Stomach (tissue), 8 donors: ENCODE measurements at regions not wholly inside any gene's neighbourhood (a gene's known extent, or its start where the extent isn't known, plus 50 kb on each side); places are given as distances from the start of the nearest gene placed in this dataset.

ENCODE experiments used
- DNase-seq, 2 donors: peaks; one replicate each; pipeline versions ENCODE4 v3.0.0 to v3.0.0-alpha.2; 2013 to 2019
- H3K27ac ChIP-seq, 5 donors: fragments of 200-600 bp in 4 of 5; sonication (generic) in 4 of 5; one replicate each; pipeline ENCODE4 v1.5.1; 2013 to 2019; ENCODE audit warnings: mild to moderate bottlenecking in 1 of 5, moderate library complexity in 1 of 5
- H3K27me3 ChIP-seq, 3 donors: fragments of 200-600 bp; sonication (generic); one replicate each; pipeline ENCODE4 v1.5.1; 2017 to 2019; ENCODE audit warnings: mixed run types in 1 of 3
- H3K36me3 ChIP-seq, 4 donors: fragments of 200-600 bp; sonication (generic); 1 replicate in 3 of 4; 2 replicates in 1 of 4; pipeline ENCODE4 v1.5.1; 2016 to 2019
- H3K4me1 ChIP-seq, 4 donors: fragments of 200-600 bp; sonication (generic); one replicate each; pipeline ENCODE4 v1.5.1; 2016 to 2019
- H3K4me3 ChIP-seq, 4 donors: fragments of 200-600 bp; sonication (generic) in 3 of 4; one replicate each; pipeline ENCODE4 v1.5.1; 2016 to 2019; ENCODE audit warnings: mild to moderate bottlenecking in 1 of 4
- H3K9me3 ChIP-seq, 4 donors: fragments of 200-600 bp; sonication (generic); one replicate each; pipeline ENCODE4 v1.5.1; 2016 to 2019
- CTCF ChIP-seq, 7 experiments: fragments of 450-650 bp in 4 of 7; fragments of 200-600 bp in 3 of 7; sonication (generic) in 3 of 7; IDR thresholded peaks; one replicate each; pipeline ENCODE4 v1.5.1; 2016 to 2019; ENCODE audit warnings: antibody characterized with exemption in 7 of 7, control low read depth in 2 of 7, mild to moderate bottlenecking in 1 of 7
- EP300 ChIP-seq: sonication (generic); formaldehyde crosslinking; IDR thresholded peaks from one replicate; pipeline ENCODE4 v1.6.1; 2017; ENCODE audit warnings: antibody characterized with exemption
- POLR2A ChIP-seq, 4 donors: fragments of 450-650 bp; IDR thresholded peaks; one replicate each; pipeline ENCODE4 v1.6.1; 2016; ENCODE audit warnings: antibody characterized with exemption in 4 of 4, control low read depth in 2 of 4, mild to moderate bottlenecking in 1 of 4, moderate library complexity in 1 of 4
- POLR2AphosphoS5 ChIP-seq, 3 donors: sonication (generic); formaldehyde crosslinking; IDR thresholded peaks; one replicate each; pipeline ENCODE4 v1.6.1; 2016; ENCODE audit warnings: antibody characterized with exemption in 3 of 3
- WGBS, 5 donors: extraction: QIAGEN DNeasy Blood & Tissue Kit in 3 of 5; methylation state at CpG; one replicate each; pipeline versions ENCODE4 v1.1.5 to v1.1.7; 2013 to 2018; 5-methylcytosine and 5-hydroxymethylcytosine counted together
- intact Hi-C: fragments of 100-400 bp; cut with DNase I; formaldehyde crosslinking; loops from one replicate; pipeline ENCODE4 v1.15.1; 2023; ENCODE audit warnings: low total_unique reads
- donor health status: healthy with polysubstance abuse.
- donor health status: Bipolar disorder and iron deficiency.
- donor health status: healthy.

- no peak for DNase-seq
- TF ChIP-seq POLR2A (IDR thresholded peaks at IDR 0.05): no peak
- no peak for TF ChIP-seq CTCF (IDR thresholded peaks at IDR 0.05)
- Histone ChIP-seq H3K27me3 (no peaks in the 10 kb centered on the region), H3K36me3 (no peaks in the 10 kb centered on the region), H3K4me1 (no peaks in the 10 kb centered on the region), H3K9me3 (peaks cover 0 to 13% (median 8%) of the 10 kb centered on the region in 4 donors), H3K27ac (no peak overlapping the region), H3K4me3 (no peak overlapping the region)
- intact Hi-C loops: no loop called here
These were observed 314.0 kb downstream of the GBA3 start for GRCh38 chr4:23006756-23007155.

- no peak for TF ChIP-seq CTCF (IDR thresholded peaks at IDR 0.05)
- no peak for TF ChIP-seq POLR2AphosphoS5 (IDR thresholded peaks at IDR 0.05)
- no peak for TF ChIP-seq EP300
- TF ChIP-seq POLR2A (IDR thresholded peaks at IDR 0.05): no peak
- Histone ChIP-seq H3K27me3 (no peaks in the 10 kb centered on the region), H3K9me3 (peaks cover 0 to 13% (median 8%) of the 10 kb centered on the region in 4 donors), H3K27ac (no peak overlapping the region), H3K4me1 (no peaks in the 10 kb centered on the region), H3K4me3 (no peak overlapping the region), H3K36me3 (no peaks in the 10 kb centered on the region)
- WGBS, 5 donors: 63 to 96% (median 90%) methylated on average over 1 of the region's 1 CpG
- intact Hi-C loops: no loop called here
- no peak for DNase-seq
These were observed 313.0 kb downstream of the GBA3 start for GRCh38 chr4:23005691-23006090.

GRCh38 chr4:23001478-23001877, 308.7 kb downstream of the GBA3 start:
- 73 to 91% (median 87%) methylated on average over 2 of the region's 2 CpGs for WGBS, 5 donors

GRCh38 chr4:22999419-22999818, 306.7 kb downstream of the GBA3 start:
- DNase-seq: no peak
- 81 to 99% (median 88%) methylated on average over 2 of the region's 2 CpGs for WGBS, 5 donors
- no peaks in the 10 kb centered on the region for H3K9me3 ChIP-seq
- H3K27me3 ChIP-seq: no peaks in the 10 kb centered on the region
- no peak overlapping the region for H3K4me3 ChIP-seq
- no peaks in the 10 kb centered on the region for H3K36me3 ChIP-seq
- no peak overlapping the region for H3K27ac ChIP-seq
- TF ChIP-seq EP300: no peak
- no peak for TF ChIP-seq CTCF (IDR thresholded peaks at IDR 0.05)
- TF ChIP-seq POLR2A (IDR thresholded peaks at IDR 0.05): no peak
- TF ChIP-seq POLR2AphosphoS5 (IDR thresholded peaks at IDR 0.05): no peak
- H3K4me1 ChIP-seq: no peaks in the 10 kb centered on the region
- intact Hi-C loops: no loop called here

More at GRCh38 chr4:23001478-23001877, 308.7 kb downstream of the GBA3 start:
- no peaks in the 10 kb centered on the region for H3K4me1 ChIP-seq
- intact Hi-C loops: no loop called here
- H3K4me3 ChIP-seq: no peak overlapping the region
- no peak for DNase-seq
- H3K27ac ChIP-seq: no peak overlapping the region
- TF ChIP-seq POLR2AphosphoS5 (IDR thresholded peaks at IDR 0.05): no peak
- no peak for TF ChIP-seq EP300
- no peak for TF ChIP-seq CTCF (IDR thresholded peaks at IDR 0.05)
- no peak for TF ChIP-seq POLR2A (IDR thresholded peaks at IDR 0.05)
- no peaks in the 10 kb centered on the region for H3K27me3 ChIP-seq
- no peaks in the 10 kb centered on the region for H3K36me3 ChIP-seq
- no peaks in the 10 kb centered on the region for H3K9me3 ChIP-seq
